AG04449 (cell line): ENCODE measurements at regions not wholly inside any gene's neighbourhood (a gene's known extent, or its start where the extent isn't known, plus 50 kb on each side); places are given as distances from the start of the nearest gene placed in this dataset.

Experiments
- CTCF ChIA-PET: fragments of 350-600 bp; formaldehyde crosslinking; extraction: SDS; loops from one replicate; lab custom pipeline; 2021; ENCODE audit warnings: antibody characterized with exemption; lab: Yijun Ruan, JAX
- POLR2A ChIA-PET: fragments of 400-600, 350-600 bp; formaldehyde crosslinking; extraction: SDS; loops from one replicate; lab custom pipeline; 2020; ENCODE audit warnings: antibody characterized with exemption, inconsistent platforms; lab: Yijun Ruan, JAX
- DNase-seq: peaks from one replicate; pipeline ENCODE4 v3.0.0-alpha.2; 2010; ENCODE audit warnings: low read depth, low spot score
- H3K4me3 ChIP-seq: 2 replicates; pipeline ENCODE4 v1.5.1; 2011; ENCODE audit warnings: low read depth, mild to moderate bottlenecking, control low read depth, low read length
- TF ChIP-seq, protein P1 (sequence below): IDR thresholded peaks from one replicate; pipeline ENCODE4 v1.5.1; 2011; ENCODE audit warnings: mild to moderate bottlenecking, moderate library complexity, low read length, control low read depth, inconsistent platforms; ENCODE audit not compliant: insufficient read depth; ENCODE audit errors: missing control alignments

DNA sequence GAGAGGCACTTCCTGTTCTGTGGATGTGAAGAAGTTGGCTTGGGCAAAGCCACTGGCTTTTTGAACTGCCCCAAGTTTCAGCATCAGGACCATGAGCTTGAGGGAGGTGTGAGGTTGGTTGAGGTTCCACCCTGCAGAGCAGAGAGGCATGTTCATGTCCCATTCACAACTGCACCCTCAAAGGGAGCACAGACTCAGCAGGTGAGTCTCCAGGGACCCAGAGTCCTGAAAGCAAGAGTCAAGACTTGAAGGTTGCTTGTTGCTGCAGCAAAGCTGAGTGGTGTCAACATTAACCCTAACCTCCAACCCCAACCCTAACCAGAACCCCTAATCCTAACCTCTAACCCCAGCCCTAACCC lies 556.3 kb downstream of the BRD1 start:
- no peak overlapping the region for H3K4me3 ChIP-seq
- no peak for DNase-seq
- TF ChIP-seq, protein P1, sequence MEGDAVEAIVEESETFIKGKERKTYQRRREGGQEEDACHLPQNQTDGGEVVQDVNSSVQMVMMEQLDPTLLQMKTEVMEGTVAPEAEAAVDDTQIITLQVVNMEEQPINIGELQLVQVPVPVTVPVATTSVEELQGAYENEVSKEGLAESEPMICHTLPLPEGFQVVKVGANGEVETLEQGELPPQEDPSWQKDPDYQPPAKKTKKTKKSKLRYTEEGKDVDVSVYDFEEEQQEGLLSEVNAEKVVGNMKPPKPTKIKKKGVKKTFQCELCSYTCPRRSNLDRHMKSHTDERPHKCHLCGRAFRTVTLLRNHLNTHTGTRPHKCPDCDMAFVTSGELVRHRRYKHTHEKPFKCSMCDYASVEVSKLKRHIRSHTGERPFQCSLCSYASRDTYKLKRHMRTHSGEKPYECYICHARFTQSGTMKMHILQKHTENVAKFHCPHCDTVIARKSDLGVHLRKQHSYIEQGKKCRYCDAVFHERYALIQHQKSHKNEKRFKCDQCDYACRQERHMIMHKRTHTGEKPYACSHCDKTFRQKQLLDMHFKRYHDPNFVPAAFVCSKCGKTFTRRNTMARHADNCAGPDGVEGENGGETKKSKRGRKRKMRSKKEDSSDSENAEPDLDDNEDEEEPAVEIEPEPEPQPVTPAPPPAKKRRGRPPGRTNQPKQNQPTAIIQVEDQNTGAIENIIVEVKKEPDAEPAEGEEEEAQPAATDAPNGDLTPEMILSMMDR, result no peak
- ChIA-PET CTCF (no interaction called here), POLR2A (no interaction called here)

DNA sequence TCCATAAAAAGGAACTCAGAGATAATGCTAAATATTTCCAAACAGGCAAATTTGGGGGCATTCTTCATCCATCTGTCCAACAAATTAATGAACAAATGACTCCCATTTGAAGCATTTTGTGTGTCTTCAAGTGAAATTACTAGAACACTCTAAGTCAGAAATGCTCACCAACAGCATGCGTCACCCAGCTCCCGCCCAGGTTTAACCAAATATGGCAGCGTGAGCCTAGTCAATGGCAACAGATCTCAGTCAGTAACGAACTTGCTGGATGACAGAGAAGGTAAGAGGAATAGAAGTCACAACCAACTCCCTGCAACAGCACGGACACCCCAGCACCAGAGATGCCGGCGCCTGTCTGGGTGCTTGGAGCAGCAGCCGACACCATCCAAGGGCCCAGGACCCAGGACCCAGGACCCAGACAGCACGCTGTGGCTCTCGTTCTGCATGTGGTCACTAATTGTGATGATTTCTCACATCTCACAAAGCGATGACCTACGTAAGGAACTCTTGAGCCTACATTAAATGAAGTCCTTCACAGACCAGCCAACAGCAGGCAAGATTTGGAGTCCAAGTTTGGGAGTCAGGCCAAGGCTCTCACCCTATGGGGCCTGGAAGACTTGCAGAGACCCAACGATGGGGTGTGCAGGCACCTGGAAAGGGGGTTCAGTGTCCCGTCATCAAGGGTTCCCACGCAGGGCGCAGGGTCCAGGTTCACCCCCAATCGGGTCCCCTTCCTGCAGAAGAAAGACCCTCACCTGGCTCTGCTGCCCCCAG lies 556.9 kb downstream of the BRD1 start:
- no peak overlapping the region for H3K4me3 ChIP-seq
- ChIA-PET POLR2A (no interaction called here), CTCF (no interaction called here)
- DNase-seq, result no peak
- TF ChIP-seq, protein P1, result no peak

DNA sequence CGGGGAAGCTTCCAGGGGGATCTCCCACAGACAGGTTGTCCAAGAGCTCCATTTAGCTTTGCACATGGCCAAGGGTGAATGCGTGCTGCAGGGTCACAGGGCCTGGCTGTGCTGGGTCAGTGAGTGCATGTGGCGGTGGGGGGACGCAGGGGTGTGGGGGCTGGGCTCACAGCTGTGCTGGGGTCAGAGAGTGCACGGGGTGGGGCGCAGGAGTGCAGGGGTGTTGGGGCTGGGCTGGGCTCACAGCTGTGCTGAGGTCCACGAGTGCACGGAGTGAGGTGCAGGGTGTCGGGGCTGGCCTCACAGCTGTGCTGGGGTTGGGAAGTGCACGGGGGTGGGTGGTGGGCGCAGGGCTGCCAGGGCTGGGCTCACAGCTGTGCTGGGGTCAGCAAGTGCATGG lies 557.7 kb downstream of the BRD1 start:
- ChIA-PET CTCF (no interaction called here), POLR2A (no interaction called here)
- TF ChIP-seq, protein P1, result no peak
- DNase-seq, result no peak
- H3K4me3 ChIP-seq, result no peak overlapping the region

DNA sequence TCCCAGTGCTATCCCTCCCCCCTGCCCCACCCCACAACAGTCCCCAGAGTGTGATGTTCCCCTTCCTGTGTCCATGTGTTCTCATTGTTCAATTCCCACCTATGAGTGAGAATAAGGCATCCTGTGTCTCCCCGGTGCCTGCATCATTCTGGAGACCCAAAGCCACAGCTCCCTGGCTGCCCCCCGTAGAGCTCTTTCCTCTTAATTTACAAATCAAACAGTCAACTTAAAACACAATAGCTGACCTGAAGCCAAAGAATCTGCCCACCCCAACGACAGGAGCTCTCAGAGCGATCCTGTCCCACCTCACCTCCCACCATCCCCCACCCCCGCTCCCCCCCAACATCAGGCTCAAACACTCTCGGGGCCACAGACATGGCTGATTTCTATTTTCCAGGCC lies 558.3 kb downstream of the BRD1 start:
- TF ChIP-seq, protein P1, result no peak
- no peak for DNase-seq
- ChIA-PET CTCF (no interaction called here), POLR2A (no interaction called here)
- no peak overlapping the region for H3K4me3 ChIP-seq

DNA sequence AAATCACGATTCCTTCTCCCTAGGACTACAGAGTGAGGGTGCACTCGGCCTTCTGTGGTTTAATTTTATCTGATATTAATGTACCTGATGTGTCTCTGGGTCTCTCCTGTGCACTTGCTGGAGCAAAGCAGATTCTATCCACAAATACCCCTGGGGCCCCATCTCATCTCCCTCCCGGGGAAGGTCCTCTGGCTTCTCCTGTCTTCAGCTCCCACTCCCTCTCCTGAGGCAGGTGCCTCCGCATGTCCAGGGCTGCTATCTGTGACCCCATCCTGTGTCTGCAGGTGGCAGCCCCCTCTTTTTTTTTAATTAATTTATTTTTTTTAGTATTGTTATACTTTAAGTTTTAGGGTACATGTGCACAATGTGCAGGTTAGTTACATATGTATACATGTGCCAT lies 558.7 kb downstream of the BRD1 start:
- ChIA-PET CTCF (no interaction called here), POLR2A (no interaction called here)
- DNase-seq, result no peak
- TF ChIP-seq, protein P1, result no peak
- H3K4me3 ChIP-seq, result no peak overlapping the region

DNA sequence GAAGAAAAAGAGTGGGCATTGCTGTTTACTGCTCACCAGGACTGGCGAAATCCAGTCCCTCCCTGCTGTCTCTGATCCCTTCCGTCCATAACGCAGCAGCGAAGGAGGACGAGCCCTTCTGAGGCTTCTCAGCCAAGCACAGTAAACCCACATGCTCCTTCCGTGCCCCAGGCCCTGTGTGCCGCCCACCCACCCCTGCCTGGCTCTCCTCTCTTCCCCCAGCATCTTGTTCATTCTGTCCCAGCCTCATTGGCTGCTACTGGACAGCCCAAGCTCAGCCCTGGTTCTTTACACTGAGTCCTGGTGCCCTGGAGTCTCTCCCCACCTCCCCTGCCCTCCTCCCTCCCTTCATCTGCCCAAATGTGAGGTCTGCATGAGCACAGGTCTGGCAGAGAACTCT lies 559.7 kb downstream of the BRD1 start:
- ChIA-PET CTCF (no interaction called here), POLR2A (no interaction called here)
- TF ChIP-seq, protein P1, result no peak
- H3K4me3 ChIP-seq, result no peak overlapping the region
- DNase-seq, result no peak
